HG02840 (cell line): ENCODE measurements at regions not wholly inside any gene's neighbourhood (a gene's known extent, or its start where the extent isn't known, plus 50 kb on each side); places are given as distances from the start of the nearest gene placed in this dataset.
"Not testable (repeated sequence)": the region's sequence is repeated elsewhere in the genome, so short reads cannot be mapped to it uniquely, and the experiment has no call there.

ENCODE experiments used
- ATAC-seq: cut with Tn5 transposase; IDR thresholded peaks from one replicate; pipeline ENCODE4 v1.9.1; 2021; ENCODE audit warnings: mild to moderate bottlenecking, moderate library complexity, moderate number of reproducible peaks; ENCODE audit not compliant: unreplicated experiment, low FRiP score

GRCh38 chr2:208793434-208793833 is 386.8 kb downstream of the PTH2R start:
- ATAC-seq = no peak

GRCh38 chr2:208794288-208794975 is 387.8 kb downstream of the PTH2R start:
- no peak for ATAC-seq

DNA sequence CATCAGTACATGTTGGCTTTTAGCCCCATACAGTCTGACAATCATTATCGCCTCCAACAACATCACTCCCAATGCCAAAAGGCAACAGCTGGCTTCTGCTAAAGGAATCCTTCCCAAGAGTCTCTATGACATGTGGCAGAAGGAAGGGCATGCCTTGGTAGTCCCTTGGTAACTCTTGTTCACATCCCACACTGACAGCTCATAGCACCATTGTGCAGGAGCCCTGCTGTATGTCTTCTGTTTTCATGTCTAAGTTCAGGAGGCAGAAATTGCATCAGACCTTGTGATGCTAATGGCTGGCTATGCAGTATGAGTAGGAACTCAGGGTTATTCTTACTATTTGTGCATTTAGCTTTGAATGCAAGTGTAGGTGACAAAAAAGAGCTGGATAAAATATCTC is 392.1 kb downstream of the PTH2R start:
- no peak for ATAC-seq

DNA sequence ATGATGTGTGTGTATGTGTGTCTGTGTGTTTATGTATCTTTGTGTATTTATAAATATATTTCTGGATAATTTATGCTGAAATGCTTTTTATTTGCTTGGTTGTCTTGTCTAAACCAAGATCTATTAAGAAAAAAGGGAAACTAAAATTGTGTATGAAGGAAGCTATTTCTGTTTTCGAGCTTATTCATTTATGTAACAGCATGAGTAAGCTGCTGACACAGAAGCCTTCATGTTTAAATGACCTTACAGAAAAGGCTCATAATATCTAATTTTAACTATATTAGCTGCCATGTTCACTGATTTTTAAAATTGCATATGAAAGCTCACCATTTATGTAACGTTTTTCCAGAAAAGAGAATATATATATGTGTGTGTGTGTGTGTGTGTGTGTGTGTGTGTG is 392.8 kb downstream of the PTH2R start:
- ATAC-seq = no peak

GRCh38 chr2:208800887-208801286 is 394.3 kb downstream of the PTH2R start:
- not testable (repeated sequence) for ATAC-seq

DNA sequence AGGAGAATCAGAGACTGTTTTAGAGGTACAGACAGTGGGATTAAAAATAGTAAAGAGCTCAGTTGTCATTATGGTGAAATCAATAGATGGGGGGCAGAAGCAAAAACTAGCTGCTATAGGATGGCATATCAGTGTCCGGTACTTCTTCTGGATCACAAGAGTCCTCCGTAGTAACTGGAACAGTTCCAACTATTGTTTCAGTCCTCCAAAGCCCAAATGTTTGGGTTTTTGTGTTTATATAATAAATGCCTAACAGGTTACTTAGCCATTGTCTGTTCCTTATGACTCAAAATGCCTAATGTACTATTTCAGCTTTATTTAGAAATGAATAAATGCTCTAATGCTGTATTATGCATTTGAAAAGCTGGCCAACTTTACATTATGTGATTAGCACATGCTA is 401.2 kb downstream of the PTH2R start:
- no peak for ATAC-seq

DNA sequence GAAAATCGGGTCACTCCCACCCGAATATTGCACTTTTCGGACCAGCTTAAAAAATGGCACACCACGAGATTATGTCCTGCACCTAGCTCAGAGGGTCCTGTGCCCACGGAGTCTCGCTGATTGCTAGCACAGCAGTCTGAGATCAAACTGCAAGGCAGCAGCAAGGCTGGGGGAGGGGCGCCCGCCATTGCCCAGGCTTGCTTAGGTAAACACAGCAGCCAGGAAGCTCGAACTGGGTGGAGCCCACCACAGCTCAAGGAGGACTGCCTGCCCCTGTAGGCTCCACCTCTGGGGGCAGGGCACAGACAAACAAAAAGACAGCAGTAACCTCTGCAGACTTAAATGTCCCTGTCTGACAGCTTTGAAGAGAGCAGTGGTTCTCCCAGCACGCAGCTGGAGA is 405.3 kb downstream of the PTH2R start:
- not testable (repeated sequence) for ATAC-seq

- ATAC-seq = no peak
Observed at GRCh38 chr2:208819190-208819589, 412.6 kb downstream of the PTH2R start.

GRCh38 chr2:208820014-208820688 is 413.6 kb downstream of the PTH2R start:
- no peak for ATAC-seq

GRCh38 chr2:208827109-208827508 is 420.5 kb downstream of the PTH2R start:
- no peak for ATAC-seq

- no peak for ATAC-seq
Observed at GRCh38 chr2:208827549-208828221, 421.1 kb downstream of the PTH2R start.

DNA sequence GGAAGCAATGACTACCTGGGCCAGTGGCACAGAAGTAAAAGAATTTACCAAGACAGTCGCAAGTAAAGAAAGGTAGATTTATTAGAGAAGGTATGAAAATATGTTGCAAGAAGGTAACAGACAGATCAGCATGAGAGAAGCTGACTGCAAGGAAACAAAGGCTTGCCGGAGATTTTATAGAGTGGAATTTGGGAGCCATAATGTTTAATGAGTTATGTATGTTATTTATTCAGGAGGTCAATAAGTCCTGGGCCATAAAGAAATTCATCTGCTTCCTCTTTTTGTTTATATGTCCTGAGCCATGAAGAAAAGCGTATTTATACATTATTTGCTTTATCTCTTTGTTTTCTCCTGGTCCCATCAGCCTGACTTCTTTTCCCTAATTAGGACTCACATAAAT is 423.6 kb downstream of the PTH2R start:
- ATAC-seq = no peak

GRCh38 chr2:208847651-208848050 is 441.1 kb downstream of the PTH2R start:
- ATAC-seq = no peak

DNA sequence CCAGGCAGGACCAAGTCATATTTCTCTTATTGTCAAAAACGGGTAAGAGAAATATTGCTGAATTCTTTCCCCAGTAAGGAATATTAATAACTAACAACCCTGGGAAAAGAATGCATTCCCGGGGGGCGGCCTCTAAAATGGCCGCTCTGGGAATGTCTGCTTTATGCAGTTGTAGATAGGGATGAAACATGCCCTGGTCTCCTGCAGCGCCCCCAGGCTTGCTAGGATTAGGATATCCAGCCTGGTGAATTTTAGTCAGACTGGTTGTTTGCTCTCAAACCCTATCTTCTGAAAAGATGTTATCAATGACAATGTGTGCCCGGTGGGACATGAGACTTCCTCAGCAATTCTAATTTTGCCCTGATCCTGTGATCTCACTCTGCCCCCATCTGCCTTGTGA is 448.1 kb downstream of the PTH2R start:
- no peak for ATAC-seq

- ATAC-seq = no peak
Observed at GRCh38 chr2:208867374-208867773, 460.8 kb downstream of the PTH2R start.

- no peak for ATAC-seq
Observed at GRCh38 chr2:208872591-208872990, 466.0 kb downstream of the PTH2R start.

- no peak for ATAC-seq
Observed at GRCh38 chr2:208879666-208880065, 473.1 kb downstream of the PTH2R start.

- ATAC-seq = no peak
Observed at GRCh38 chr2:208880171-208880570, 473.6 kb downstream of the PTH2R start.

- ATAC-seq = no peak
Observed at GRCh38 chr2:208890486-208890885, 483.9 kb downstream of the PTH2R start.

GRCh38 chr2:208892203-208892602 is 485.6 kb downstream of the PTH2R start:
- ATAC-seq = no peak

DNA sequence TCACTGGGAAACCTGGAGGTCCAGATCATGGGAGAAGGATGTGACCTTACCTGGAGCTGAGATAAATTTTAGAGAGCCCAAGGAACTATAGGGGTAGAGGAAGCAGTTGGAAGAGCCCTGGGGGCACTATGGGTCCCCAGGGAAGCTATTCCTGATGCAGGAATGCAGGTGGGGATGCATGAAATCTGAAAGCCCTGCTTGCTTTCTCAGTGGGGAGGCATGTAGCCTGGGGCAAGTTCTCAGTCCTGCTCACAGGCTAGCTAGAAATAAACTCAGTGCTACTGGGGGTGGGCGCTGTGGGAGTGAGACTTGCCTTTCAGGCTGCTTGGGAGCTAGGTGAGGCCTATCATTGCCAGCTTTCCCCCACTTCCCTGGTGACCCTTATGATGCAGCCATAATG is 499.7 kb downstream of the PTH2R start:
- ATAC-seq = no peak

DNA sequence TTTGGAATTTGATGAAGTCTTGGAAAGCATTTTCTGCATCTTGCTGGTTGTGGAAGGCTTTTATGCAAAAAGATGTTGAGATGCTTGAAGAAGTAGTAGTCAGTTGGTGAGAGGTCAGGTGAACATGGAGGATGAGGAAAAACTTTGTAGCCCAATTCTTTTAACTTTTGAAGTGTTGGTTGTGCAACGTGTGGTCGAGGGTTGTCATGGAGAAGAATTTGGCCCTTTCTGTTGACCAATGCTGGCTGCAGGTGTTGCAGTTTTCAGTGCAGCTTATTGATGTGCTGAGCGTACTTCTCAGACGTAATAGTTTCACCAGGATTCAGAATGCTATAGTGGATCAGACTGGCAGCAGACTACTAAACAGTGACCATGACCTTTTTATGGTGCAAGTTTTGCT is 508.4 kb upstream of the MAP2 start:
- no peak for ATAC-seq
